PC-3 (cell line): ENCODE measurements at regions not wholly inside any gene's neighbourhood (a gene's known extent, or its start where the extent isn't known, plus 50 kb on each side); places are given as distances from the start of the nearest gene placed in this dataset.

Source experiments
- CTCF ChIP-seq: fragments of 300-600 bp; sonication (generic); conservative IDR thresholded peaks from 2 replicates; pipeline ENCODE4 v1.5.1; 2017; ENCODE audit warnings: antibody characterized with exemption, low read depth, mild to moderate bottlenecking, low read length
- EZH2 ChIP-seq: fragments of 300-600 bp; sonication (generic); IDR thresholded peaks from one replicate; pipeline ENCODE4 v1.6.1; 2017; ENCODE audit warnings: antibody characterized with exemption, mild to moderate bottlenecking, low read length; ENCODE audit not compliant: unreplicated experiment
- EZH2phosphoT487 ChIP-seq: fragments of 300-600 bp; sonication (generic); IDR thresholded peaks from 2 replicates; pipeline ENCODE4 v1.6.1; 2018; ENCODE audit warnings: mild to moderate bottlenecking, antibody characterized with exemption, low read length, borderline replicate concordance

GRCh38 chr17:69696650-69697049 is 282.2 kb downstream of the MAP2K6 start:
- TF ChIP-seq CTCF (no peak), EZH2 (no peak), EZH2phosphoT487 (no peak)
